T-helper 1 cell treated with Interleukin-12 subunit alpha and Interleukin-12 subunit beta and Interleukin-4 antibody, amounts not matched to agents 30 μg/mL and 1 μg/mL, for 36 hours (primary cell): ENCODE measurements at regions not wholly inside any gene's neighbourhood (a gene's known extent, or its start where the extent isn't known, plus 50 kb on each side); places are given as distances from the start of the nearest gene placed in this dataset.
"Not testable (repeated sequence)": the region's sequence is repeated elsewhere in the genome, so short reads cannot be mapped to it uniquely, and the experiment has no call there.

Experiments
- H3K27ac Mint-ChIP-seq: one replicate; pipeline ENCODE4 v1.8.0; 2021; ENCODE audit warnings: mild to moderate bottlenecking, mixed read lengths
- H3K27me3 Mint-ChIP-seq: one replicate; pipeline ENCODE4 v1.8.0; 2021; ENCODE audit warnings: low read depth, mixed read lengths
- H3K36me3 Mint-ChIP-seq: one replicate; pipeline ENCODE4 v1.8.0; 2021; ENCODE audit warnings: low read depth, mixed read lengths
- H3K4me1 Mint-ChIP-seq: one replicate; pipeline ENCODE4 v1.8.0; 2021; ENCODE audit warnings: low read depth, mixed read lengths
- H3K4me3 Mint-ChIP-seq: one replicate; pipeline ENCODE4 v1.8.0; 2021; ENCODE audit warnings: mild to moderate bottlenecking, moderate library complexity, mixed read lengths
- H3K9me3 Mint-ChIP-seq: one replicate; pipeline ENCODE4 v1.8.0; 2021; ENCODE audit warnings: mixed read lengths

DNA sequence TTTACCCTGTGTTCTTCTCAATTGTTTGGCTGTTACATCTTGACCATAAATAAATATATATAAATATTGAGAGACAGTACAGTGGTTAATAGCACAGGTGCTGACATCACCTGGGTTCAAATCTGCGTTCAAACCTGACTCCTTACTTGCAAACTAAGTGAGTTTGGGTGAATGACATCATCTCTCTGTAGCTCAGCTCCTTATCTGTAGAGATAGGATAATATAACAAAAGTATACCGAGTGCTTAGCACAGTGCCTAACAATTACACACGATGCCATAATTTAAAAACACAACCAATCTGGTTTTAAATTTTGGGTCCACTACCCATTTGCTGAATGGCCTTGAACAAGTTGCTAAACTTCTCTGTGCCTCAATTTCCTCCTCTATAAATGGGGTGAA, 86.6 kb downstream of the RRAGC start:
- no peaks in the 10 kb centered on the region for H3K9me3 Mint-ChIP-seq
- H3K4me1 Mint-ChIP-seq = no peaks in the 10 kb centered on the region
- H3K4me3 Mint-ChIP-seq = no peak overlapping the region
- H3K36me3 Mint-ChIP-seq = no peaks in the 10 kb centered on the region
- no peak overlapping the region for H3K27ac Mint-ChIP-seq
- H3K27me3 Mint-ChIP-seq = peaks cover 9% of the 10 kb centered on the region

GRCh38 chr1:38772026-38772425, 87.5 kb downstream of the RRAGC start:
- Mint-ChIP-seq H3K4me1 (no peaks in the 10 kb centered on the region), H3K4me3 (no peak overlapping the region), H3K27ac (no peak overlapping the region), H3K9me3 (no peaks in the 10 kb centered on the region), H3K36me3 (no peaks in the 10 kb centered on the region), H3K27me3 (peaks cover 9% of the 10 kb centered on the region)

DNA sequence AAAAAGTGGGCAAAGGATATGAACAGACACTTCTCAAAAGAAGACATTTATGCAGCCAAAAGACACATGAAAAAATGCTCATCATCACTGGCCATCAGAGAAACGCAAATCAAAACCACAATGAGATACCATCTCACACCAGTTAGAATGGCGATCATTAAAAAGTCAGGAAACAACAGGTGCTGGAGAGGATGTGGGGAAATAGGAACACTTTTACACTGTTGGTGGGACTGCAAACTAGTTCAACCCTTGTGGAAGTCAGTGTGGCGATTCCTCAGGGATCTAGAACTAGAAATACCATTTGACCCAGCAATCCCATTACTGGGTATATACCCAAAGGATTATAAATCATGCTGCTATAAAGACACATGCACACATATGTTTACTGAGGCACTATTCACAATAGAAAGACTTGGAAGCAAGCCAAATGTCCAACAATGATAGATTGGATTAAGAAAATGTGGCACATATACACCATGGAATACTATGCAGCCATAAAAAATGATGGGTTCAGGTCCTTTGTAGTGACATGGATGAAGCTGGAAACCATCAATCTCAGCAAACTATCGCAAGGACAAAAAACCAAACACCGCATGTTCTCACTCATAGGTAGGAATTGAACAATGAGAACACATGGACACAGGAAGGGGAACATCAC, 88.9 kb downstream of the RRAGC start:
- not testable (repeated sequence) for H3K4me3 Mint-ChIP-seq, H3K9me3 Mint-ChIP-seq, H3K27ac Mint-ChIP-seq, H3K4me1 Mint-ChIP-seq, H3K36me3 Mint-ChIP-seq
- peaks cover 15% of the 10 kb centered on the region for H3K27me3 Mint-ChIP-seq

DNA sequence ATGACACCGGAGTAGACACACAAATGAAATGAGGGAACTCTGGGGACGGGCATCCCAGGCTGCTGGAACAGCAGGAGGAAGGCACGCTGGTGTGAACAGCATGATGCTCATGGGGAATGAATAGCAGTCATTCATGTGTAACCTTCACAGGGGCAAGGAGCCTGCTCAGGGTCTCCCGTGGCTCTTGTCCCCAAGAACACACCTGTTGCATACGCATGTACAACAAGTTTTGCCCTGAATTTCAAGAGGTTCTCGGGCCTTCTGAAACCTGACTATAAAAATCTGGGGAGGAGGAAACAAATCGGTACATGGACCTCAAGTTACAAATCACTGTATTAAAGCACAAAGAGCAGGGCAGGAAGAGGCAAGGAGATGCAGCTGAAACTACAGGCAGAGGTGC, 93.4 kb downstream of the RRAGC start:
- H3K4me3 Mint-ChIP-seq = no peak overlapping the region
- H3K27ac Mint-ChIP-seq = no peak overlapping the region
- no peaks in the 10 kb centered on the region for H3K9me3 Mint-ChIP-seq
- H3K36me3 Mint-ChIP-seq = no peaks in the 10 kb centered on the region
- no peaks in the 10 kb centered on the region for H3K4me1 Mint-ChIP-seq
- H3K27me3 Mint-ChIP-seq = peaks cover 18% of the 10 kb centered on the region

DNA sequence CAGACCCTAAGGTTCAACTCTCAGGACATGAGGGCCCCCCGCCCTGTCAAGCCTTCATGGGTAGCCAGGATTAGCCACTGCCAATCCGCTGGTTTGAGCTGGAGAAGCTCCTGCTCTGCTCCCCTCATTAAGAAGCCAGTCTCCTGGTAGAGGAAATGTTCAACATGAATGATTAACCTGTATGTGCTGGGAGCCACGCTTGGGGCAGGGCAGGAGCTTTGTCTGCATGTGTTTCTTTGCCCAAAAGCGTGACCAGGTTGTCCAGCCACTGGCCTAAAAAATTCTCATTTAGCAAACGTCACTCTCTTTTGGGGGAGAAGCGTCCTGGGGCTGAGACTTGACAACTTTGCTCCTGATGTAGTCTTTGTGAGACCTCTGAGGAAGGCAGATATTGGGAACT, 96.5 kb downstream of the RRAGC start:
- Mint-ChIP-seq H3K27me3 (peaks cover 16% of the 10 kb centered on the region), H3K4me1 (no peaks in the 10 kb centered on the region)

GRCh38 chr1:38760562-38760961, 99.0 kb downstream of the RRAGC start:
- H3K36me3 Mint-ChIP-seq = no peaks in the 10 kb centered on the region
- no peaks in the 10 kb centered on the region for H3K9me3 Mint-ChIP-seq
- H3K27me3 Mint-ChIP-seq = peaks cover 8% of the 10 kb centered on the region
- H3K4me3 Mint-ChIP-seq = no peak overlapping the region
- no peaks in the 10 kb centered on the region for H3K4me1 Mint-ChIP-seq
- no peak overlapping the region for H3K27ac Mint-ChIP-seq

More for the DNA sequence above, 96.5 kb downstream of the RRAGC start:
- H3K4me3 Mint-ChIP-seq = no peak overlapping the region
- no peaks in the 10 kb centered on the region for H3K36me3 Mint-ChIP-seq
- H3K27ac Mint-ChIP-seq = no peak overlapping the region
- H3K9me3 Mint-ChIP-seq = no peaks in the 10 kb centered on the region

GRCh38 chr1:38758820-38759219, 100.8 kb downstream of the RRAGC start:
- Mint-ChIP-seq H3K27ac (no peak overlapping the region), H3K27me3 (no peaks in the 10 kb centered on the region), H3K36me3 (no peaks in the 10 kb centered on the region), H3K4me1 (no peaks in the 10 kb centered on the region), H3K4me3 (no peak overlapping the region), H3K9me3 (no peaks in the 10 kb centered on the region)

GRCh38 chr1:38746941-38747600, 112.5 kb downstream of the RRAGC start:
- Mint-ChIP-seq H3K27me3 (peaks cover 6% of the 10 kb centered on the region), H3K36me3 (no peaks in the 10 kb centered on the region), H3K9me3 (no peaks in the 10 kb centered on the region), H3K4me1 (no peaks in the 10 kb centered on the region), H3K27ac (peak overlapping the region; percentile 19), H3K4me3 (no peak overlapping the region)

DNA sequence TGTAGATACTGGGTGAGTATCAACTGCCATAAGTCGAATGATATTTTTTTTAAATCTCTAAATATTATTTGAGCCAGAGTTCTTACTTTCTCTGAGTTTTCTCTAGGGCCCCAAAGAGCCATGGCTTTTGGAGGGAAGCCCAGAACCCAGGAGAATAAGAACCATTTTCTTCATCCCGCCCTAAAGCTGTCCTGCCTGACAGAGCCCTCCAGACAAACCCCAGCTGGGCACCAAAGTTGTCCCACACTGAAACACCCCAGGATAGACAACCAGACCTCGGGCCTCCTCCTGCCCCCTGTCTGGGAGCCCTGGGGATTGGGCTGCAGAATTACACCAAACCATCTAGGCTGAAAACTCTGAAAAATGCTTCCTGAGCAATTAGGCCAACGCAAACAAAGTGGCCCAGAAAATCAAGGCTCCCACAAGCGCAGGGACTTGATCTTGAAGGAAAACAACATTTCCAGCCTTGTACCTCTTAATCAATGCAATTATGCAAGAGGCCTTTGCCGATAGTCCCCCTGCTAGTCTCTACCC, 113.1 kb downstream of the RRAGC start:
- Mint-ChIP-seq H3K4me1 (no peaks in the 10 kb centered on the region), H3K4me3 (no peak overlapping the region), H3K9me3 (no peaks in the 10 kb centered on the region), H3K36me3 (no peaks in the 10 kb centered on the region), H3K27ac (no peak overlapping the region), H3K27me3 (peaks cover 5% of the 10 kb centered on the region)

DNA sequence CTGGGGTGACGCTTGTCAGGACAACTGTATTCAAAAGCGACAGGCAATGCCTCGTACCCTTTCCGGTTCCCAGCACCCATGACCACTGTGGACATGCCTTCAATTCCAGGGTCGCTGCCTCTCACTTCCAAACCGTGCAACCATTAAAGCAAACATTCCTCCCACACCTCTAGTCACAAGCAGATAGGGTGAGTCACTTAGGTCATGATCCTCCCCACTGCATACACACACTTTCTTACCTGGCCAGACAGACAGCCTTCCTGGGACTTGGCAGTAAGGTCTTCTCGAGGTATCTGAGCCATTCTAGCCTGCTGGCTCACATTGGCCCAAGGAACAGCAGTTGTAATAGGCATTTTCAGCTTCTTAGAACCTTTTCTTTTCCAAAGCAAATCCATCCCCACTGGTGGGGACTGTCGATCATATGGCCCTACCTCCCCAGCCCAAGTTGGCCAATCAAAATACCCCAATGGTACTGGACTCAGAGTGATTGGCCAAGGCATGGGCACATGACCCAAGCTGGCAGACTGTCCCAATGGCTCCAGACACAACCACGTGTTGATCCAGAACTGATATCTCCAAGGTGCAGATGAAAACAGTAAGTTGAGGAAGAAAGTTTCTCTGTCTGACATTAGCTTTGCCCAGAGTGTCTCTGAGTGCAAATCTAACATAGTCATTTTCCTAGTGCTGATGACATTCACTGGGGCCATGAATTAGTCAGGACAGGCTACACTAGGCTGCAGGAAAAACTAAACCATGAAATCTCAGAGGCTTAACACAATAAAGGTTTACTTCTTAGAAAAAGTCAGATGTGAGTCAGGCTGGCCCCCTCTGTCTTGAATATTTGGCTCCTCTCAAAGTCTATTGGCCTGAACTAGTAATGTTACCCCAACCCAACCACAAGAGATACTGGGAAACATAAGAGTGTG, 113.8 kb downstream of the RRAGC start:
- no peaks in the 10 kb centered on the region for H3K4me1 Mint-ChIP-seq
- no peaks in the 10 kb centered on the region for H3K9me3 Mint-ChIP-seq
- no peaks in the 10 kb centered on the region for H3K36me3 Mint-ChIP-seq
- no peak overlapping the region for H3K27ac Mint-ChIP-seq
- peaks cover 5% of the 10 kb centered on the region for H3K27me3 Mint-ChIP-seq
- H3K4me3 Mint-ChIP-seq = no peak overlapping the region

- H3K36me3 Mint-ChIP-seq = no peaks in the 10 kb centered on the region
- peaks cover 5% of the 10 kb centered on the region for H3K27me3 Mint-ChIP-seq
- H3K9me3 Mint-ChIP-seq = no peaks in the 10 kb centered on the region
- H3K4me1 Mint-ChIP-seq = no peaks in the 10 kb centered on the region
- H3K4me3 Mint-ChIP-seq = no peak overlapping the region
- H3K27ac Mint-ChIP-seq = peak overlapping the region; percentile 55
These were observed 114.9 kb downstream of the RRAGC start for GRCh38 chr1:38744452-38745350.

GRCh38 chr1:38743184-38743583, 116.4 kb downstream of the RRAGC start:
- Mint-ChIP-seq H3K4me1 (no peaks in the 10 kb centered on the region), H3K27ac (no peak overlapping the region), H3K36me3 (no peaks in the 10 kb centered on the region), H3K9me3 (no peaks in the 10 kb centered on the region), H3K4me3 (no peak overlapping the region), H3K27me3 (peaks cover 4% of the 10 kb centered on the region)

- no peaks in the 10 kb centered on the region for H3K36me3 Mint-ChIP-seq
- no peak overlapping the region for H3K27ac Mint-ChIP-seq
- H3K27me3 Mint-ChIP-seq = peaks cover 4% of the 10 kb centered on the region
- H3K4me3 Mint-ChIP-seq = no peak overlapping the region
- H3K9me3 Mint-ChIP-seq = no peaks in the 10 kb centered on the region
- H3K4me1 Mint-ChIP-seq = no peaks in the 10 kb centered on the region
These were observed 118.2 kb downstream of the RRAGC start for GRCh38 chr1:38741341-38741740.

GRCh38 chr1:38740487-38740886, 119.1 kb downstream of the RRAGC start:
- Mint-ChIP-seq H3K27me3 (peaks cover 4% of the 10 kb centered on the region), H3K4me3 (no peak overlapping the region), H3K27ac (no peak overlapping the region), H3K4me1 (no peaks in the 10 kb centered on the region), H3K9me3 (no peaks in the 10 kb centered on the region), H3K36me3 (no peaks in the 10 kb centered on the region)
